HEK293T (cell line): ENCODE measurements at regions not wholly inside any gene's neighbourhood (a gene's known extent, or its start where the extent isn't known, plus 50 kb on each side); places are given as distances from the start of the nearest gene placed in this dataset.

Experiments used
- BHLHE40 ChIP-seq: fragments of 450-650 bp; IDR thresholded peaks from 2 replicates; pipeline ENCODE4 v1.6.1; 2016; ENCODE audit warnings: mild to moderate bottlenecking, moderate library complexity, borderline replicate concordance
- CTBP1 ChIP-seq: fragments of 450-650 bp; IDR thresholded peaks from 2 replicates; pipeline ENCODE4 v1.6.1; 2016; ENCODE audit warnings: borderline replicate concordance
- ELF4 ChIP-seq: fragments of 450-650 bp; IDR thresholded peaks from 2 replicates; pipeline ENCODE4 v1.6.1; 2017; ENCODE audit warnings: antibody characterized with exemption
- FOXA1 ChIP-seq: fragments of 450-650 bp; IDR thresholded peaks from 2 replicates; pipeline ENCODE4 v1.6.1; 2016; ENCODE audit warnings: mild to moderate bottlenecking
- FOXK2 ChIP-seq: fragments of 450-650 bp; IDR thresholded peaks from 2 replicates; pipeline ENCODE4 v1.6.1; 2016; ENCODE audit warnings: mild to moderate bottlenecking
- FOXM1 ChIP-seq: fragments of 450-650 bp; IDR thresholded peaks from 2 replicates; pipeline ENCODE4 v1.6.1; 2017; ENCODE audit warnings: mild to moderate bottlenecking, borderline replicate concordance
- HDGF ChIP-seq: fragments of 450-650 bp; IDR thresholded peaks from 2 replicates; pipeline ENCODE4 v1.6.1; 2017; ENCODE audit warnings: antibody characterized with exemption, borderline replicate concordance
- L3MBTL2 ChIP-seq: fragments of 450-650 bp; conservative IDR thresholded peaks from 2 replicates; pipeline ENCODE4 v1.6.1; 2016; ENCODE audit warnings: mild to moderate bottlenecking
- LEF1 ChIP-seq: fragments of 450-650 bp; IDR thresholded peaks from 2 replicates; pipeline ENCODE4 v1.6.1; 2017; ENCODE audit warnings: mild to moderate bottlenecking, borderline replicate concordance
- NFRKB ChIP-seq: fragments of 450-650 bp; IDR thresholded peaks from 2 replicates; pipeline ENCODE4 v1.6.1; 2016; ENCODE audit warnings: mild to moderate bottlenecking, moderate library complexity
- PKNOX1 ChIP-seq: fragments of 450-650 bp; IDR thresholded peaks from 2 replicates; pipeline ENCODE4 v1.6.1; 2016
- SP1 ChIP-seq: fragments of 450-650 bp; IDR thresholded peaks from 2 replicates; pipeline ENCODE4 v1.6.1; 2017
- TARDBP ChIP-seq: fragments of 450-650 bp; IDR thresholded peaks from 2 replicates; pipeline ENCODE4 v1.6.1; 2016

DNA sequence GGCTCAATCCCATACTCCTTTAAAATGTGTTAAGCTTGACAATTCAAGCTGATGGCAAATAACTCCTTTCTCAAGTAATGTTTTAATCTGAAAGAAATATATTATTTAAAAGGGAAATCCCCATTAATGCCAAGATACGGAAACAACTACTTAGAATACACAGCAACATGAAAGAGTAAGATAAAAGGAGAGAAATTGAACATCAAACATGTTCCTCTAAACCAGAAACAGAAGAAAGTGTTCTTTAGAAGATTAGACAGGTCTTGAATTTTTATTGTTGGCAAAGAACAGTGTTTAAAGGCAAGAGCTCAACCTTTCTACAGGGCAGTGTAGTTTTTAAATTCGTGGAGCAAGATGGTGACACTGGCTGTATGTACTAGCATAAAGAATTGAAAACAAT lies 105.8 kb upstream of the NRIP1 start:
- no peak for TF ChIP-seq TARDBP
- no peak for TF ChIP-seq PKNOX1
- no peak for TF ChIP-seq SP1
- no peak for TF ChIP-seq FOXA1
- TF ChIP-seq CTBP1 = no peak
- TF ChIP-seq HDGF = no peak
- no peak for TF ChIP-seq ELF4
- TF ChIP-seq FOXM1 = no peak
- no peak for TF ChIP-seq NFRKB
- no peak for TF ChIP-seq BHLHE40
- no peak for TF ChIP-seq LEF1
- no peak for TF ChIP-seq L3MBTL2
- TF ChIP-seq FOXK2 = no peak
